Colonic mucosa (tissue), 4 donors: ENCODE measurements at regions not wholly inside any gene's neighbourhood (a gene's known extent, or its start where the extent isn't known, plus 50 kb on each side); places are given as distances from the start of the nearest gene placed in this dataset.

Experiments used
- DNase-seq: peaks from one replicate; pipeline ENCODE4 v3.0.0-alpha.2; 2020
- H3K27ac ChIP-seq: fragments of 200-600 bp; one replicate; pipeline ENCODE4 v1.8.0; 2021
- H3K27me3 ChIP-seq: fragments of 200-600 bp; one replicate; pipeline ENCODE4 v1.8.0; 2021
- H3K36me3 ChIP-seq: fragments of 200-600 bp; one replicate; pipeline ENCODE4 v1.8.0; 2021
- H3K4me1 ChIP-seq: fragments of 200-600 bp; one replicate; pipeline ENCODE4 v1.8.0; 2021; ENCODE audit warnings: mild to moderate bottlenecking
- H3K4me3 ChIP-seq: fragments of 200-600 bp; one replicate; pipeline ENCODE4 v1.8.0; 2021
- H3K9ac ChIP-seq, 2 donors: one replicate each; pipeline ENCODE4 v1.7.0; 2013; ENCODE audit warnings: control low read depth in 2 of 2, low read depth in 2 of 2, low read length in 2 of 2
- H3K9me3 ChIP-seq: fragments of 200-600 bp; one replicate; pipeline ENCODE4 v1.8.0; 2021
- intact Hi-C: fragments of 100-400 bp; cut with DNase I; formaldehyde crosslinking; loops from one replicate; pipeline ENCODE4 v1.14.1; 2022
- TF ChIP-seq, protein P1 (sequence below): fragments of 200-600 bp; IDR thresholded peaks from one replicate; pipeline ENCODE4 v1.8.0; 2022; ENCODE audit warnings: antibody characterized with exemption, mild to moderate bottlenecking
- donor health status: healthy.
- donor health status: DM: no; HTN: no; CAD: no.
- donor health status: DM: no; HTN: no; CAD: no.

GRCh38 chr11:92572559-92572958, 347.9 kb downstream of the FAT3 start:
- TF ChIP-seq, protein P1, sequence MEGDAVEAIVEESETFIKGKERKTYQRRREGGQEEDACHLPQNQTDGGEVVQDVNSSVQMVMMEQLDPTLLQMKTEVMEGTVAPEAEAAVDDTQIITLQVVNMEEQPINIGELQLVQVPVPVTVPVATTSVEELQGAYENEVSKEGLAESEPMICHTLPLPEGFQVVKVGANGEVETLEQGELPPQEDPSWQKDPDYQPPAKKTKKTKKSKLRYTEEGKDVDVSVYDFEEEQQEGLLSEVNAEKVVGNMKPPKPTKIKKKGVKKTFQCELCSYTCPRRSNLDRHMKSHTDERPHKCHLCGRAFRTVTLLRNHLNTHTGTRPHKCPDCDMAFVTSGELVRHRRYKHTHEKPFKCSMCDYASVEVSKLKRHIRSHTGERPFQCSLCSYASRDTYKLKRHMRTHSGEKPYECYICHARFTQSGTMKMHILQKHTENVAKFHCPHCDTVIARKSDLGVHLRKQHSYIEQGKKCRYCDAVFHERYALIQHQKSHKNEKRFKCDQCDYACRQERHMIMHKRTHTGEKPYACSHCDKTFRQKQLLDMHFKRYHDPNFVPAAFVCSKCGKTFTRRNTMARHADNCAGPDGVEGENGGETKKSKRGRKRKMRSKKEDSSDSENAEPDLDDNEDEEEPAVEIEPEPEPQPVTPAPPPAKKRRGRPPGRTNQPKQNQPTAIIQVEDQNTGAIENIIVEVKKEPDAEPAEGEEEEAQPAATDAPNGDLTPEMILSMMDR, result no peak

DNA sequence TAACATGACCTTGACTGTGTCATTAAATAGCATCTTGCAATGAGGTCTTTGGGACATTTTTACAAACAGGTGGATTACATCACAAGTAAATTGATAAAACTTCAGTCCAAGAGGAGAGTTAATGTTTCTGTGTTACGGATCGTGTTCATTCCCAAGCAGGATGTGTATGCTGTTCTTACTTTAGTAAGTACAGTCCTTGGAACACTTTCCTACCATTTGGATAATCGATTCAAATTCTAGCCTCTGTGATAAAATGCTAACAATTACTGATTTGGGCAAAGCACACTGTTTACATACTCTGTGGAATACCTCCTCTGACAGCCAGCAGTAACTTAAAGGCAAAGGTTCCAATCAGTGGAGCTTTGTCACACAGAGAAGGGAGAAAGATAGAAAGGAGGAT, 351.7 kb downstream of the FAT3 start:
- H3K4me3 ChIP-seq, result no peak overlapping the region
- no peaks in the 10 kb centered on the region for H3K9me3 ChIP-seq
- TF ChIP-seq, protein P1, result no peak
- no peak overlapping the region for H3K9ac ChIP-seq
- no peak overlapping the region for H3K27ac ChIP-seq
- no peaks in the 10 kb centered on the region for H3K27me3 ChIP-seq
- H3K36me3 ChIP-seq, result no peaks in the 10 kb centered on the region
- no peaks in the 10 kb centered on the region for H3K4me1 ChIP-seq
- no peak for DNase-seq
- intact Hi-C loops, result no loop called here

More at GRCh38 chr11:92572559-92572958, 347.9 kb downstream of the FAT3 start:
- H3K9me3 ChIP-seq, result no peaks in the 10 kb centered on the region
- no peak overlapping the region for H3K9ac ChIP-seq
- intact Hi-C loops, result no loop called here
- no peaks in the 10 kb centered on the region for H3K36me3 ChIP-seq
- no peak overlapping the region for H3K4me3 ChIP-seq
- no peak overlapping the region for H3K27ac ChIP-seq
- no peaks in the 10 kb centered on the region for H3K4me1 ChIP-seq
- DNase-seq, result no peak
- no peaks in the 10 kb centered on the region for H3K27me3 ChIP-seq

DNA sequence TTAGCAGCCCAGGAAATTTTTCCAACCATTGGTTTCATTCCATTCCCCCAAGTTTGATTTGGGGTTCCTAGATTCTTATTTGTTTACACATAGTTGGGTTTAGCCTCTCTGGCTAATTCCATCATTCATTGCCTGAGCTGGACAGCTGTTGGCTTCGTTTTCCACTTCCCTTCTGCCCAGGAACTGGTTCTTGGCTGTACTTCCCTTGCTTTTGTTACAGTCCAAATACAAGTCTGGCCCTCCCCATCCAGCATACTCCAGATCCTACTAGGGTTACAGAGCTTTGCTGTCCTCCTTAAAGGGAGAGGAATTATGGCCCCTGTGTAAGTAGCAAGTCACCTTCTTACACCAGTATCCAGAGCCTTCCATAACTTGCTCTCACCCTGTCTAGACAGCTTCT, 356.3 kb downstream of the FAT3 start:
- TF ChIP-seq, protein P1, result no peak
- H3K4me1 ChIP-seq, result no peaks in the 10 kb centered on the region
- H3K27ac ChIP-seq, result no peak overlapping the region
- no peaks in the 10 kb centered on the region for H3K9me3 ChIP-seq
- intact Hi-C loops, result no loop called here
- no peak overlapping the region for H3K9ac ChIP-seq
- no peak for DNase-seq
- H3K4me3 ChIP-seq, result no peak overlapping the region
- H3K27me3 ChIP-seq, result no peaks in the 10 kb centered on the region
- no peaks in the 10 kb centered on the region for H3K36me3 ChIP-seq

DNA sequence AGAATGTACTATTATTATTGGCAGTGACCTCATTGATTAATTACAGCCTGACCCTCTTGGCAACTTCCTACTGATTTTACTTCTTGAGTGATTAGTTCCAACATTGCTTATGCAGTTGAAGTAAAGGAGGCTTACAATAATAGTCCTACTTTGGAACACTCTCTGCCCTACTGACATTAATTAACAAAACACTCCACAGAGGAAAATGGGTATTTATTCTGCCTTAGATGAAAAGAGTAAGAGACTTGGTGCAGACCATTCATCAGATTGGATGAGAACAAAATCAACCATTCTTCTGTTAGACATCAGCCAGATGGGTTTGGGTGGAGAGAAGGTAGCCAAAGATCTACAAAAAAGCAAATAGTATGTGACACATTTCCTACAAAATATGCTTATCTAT, 363.8 kb downstream of the FAT3 start:
- Histone ChIP-seq H3K9me3 (no peaks in the 10 kb centered on the region), H3K9ac (no peak overlapping the region), H3K4me1 (no peaks in the 10 kb centered on the region), H3K27me3 (no peaks in the 10 kb centered on the region), H3K27ac (no peak overlapping the region), H3K36me3 (no peaks in the 10 kb centered on the region), H3K4me3 (no peak overlapping the region)
- intact Hi-C loops, result no loop called here
- TF ChIP-seq, protein P1, result no peak
- DNase-seq, result no peak

- Histone ChIP-seq H3K36me3 (no peaks in the 10 kb centered on the region), H3K9ac (no peak overlapping the region), H3K4me3 (no peak overlapping the region), H3K27ac (no peak overlapping the region), H3K27me3 (no peaks in the 10 kb centered on the region), H3K4me1 (no peaks in the 10 kb centered on the region), H3K9me3 (no peaks in the 10 kb centered on the region)
- TF ChIP-seq, protein P1, result no peak
- no peak for DNase-seq
- intact Hi-C loops, result no loop called here
These were observed 364.9 kb downstream of the FAT3 start for GRCh38 chr11:92589512-92589911.

DNA sequence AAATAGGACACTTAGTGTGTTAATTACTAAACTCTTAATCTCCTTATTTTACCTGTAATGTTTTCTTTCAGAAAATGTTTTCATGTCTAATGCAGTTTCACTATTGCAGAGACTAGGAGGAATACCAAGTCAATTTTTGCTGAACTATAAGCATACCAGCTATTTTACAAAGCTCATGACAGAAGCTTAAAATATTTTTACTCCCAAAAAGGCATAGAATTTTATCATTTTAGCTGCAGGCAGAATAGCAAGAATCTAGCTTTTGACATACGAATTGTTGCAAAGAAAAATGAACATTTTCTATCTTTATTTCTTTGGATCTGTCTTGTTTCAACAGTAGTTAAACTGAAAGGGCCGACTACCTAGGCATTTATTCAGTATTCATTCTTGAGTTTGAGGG, 366.9 kb downstream of the FAT3 start:
- H3K27ac ChIP-seq, result no peak overlapping the region
- no peak overlapping the region for H3K9ac ChIP-seq
- H3K9me3 ChIP-seq, result no peaks in the 10 kb centered on the region
- intact Hi-C loops, result no loop called here
- no peaks in the 10 kb centered on the region for H3K4me1 ChIP-seq
- no peak for DNase-seq
- H3K36me3 ChIP-seq, result no peaks in the 10 kb centered on the region
- TF ChIP-seq, protein P1, result no peak
- H3K4me3 ChIP-seq, result no peak overlapping the region
- no peaks in the 10 kb centered on the region for H3K27me3 ChIP-seq
